Adrenal gland (tissue), 5 donors: ENCODE measurements at regions not wholly inside any gene's neighbourhood (a gene's known extent, or its start where the extent isn't known, plus 50 kb on each side); places are given as distances from the start of the nearest gene placed in this dataset.

Experiments used
- POLR2A ChIP-seq, 2 donors: fragments of 450-650 bp; IDR thresholded peaks; one replicate each; pipeline ENCODE4 v1.6.1; 2017; ENCODE audit warnings: antibody characterized with exemption in 2 of 2, mild to moderate bottlenecking in 2 of 2, moderate library complexity in 1 of 2
- TF ChIP-seq, protein P1 (sequence below), 6 experiments: fragments of 450-650 bp in 4 of 6; fragments of 200-600 bp in 2 of 6; sonication (generic) in 1 of 6; IDR thresholded peaks; 1 replicate in 5 of 6; 2 replicates in 1 of 6; pipeline versions ENCODE4 v1.5.1 to v1.8.0; 2016 to 2021; ENCODE audit warnings: antibody characterized with exemption in 6 of 6, mild to moderate bottlenecking in 2 of 6, moderate library complexity in 1 of 6
- donor health status: DM: no; HTN: no; CAD: no.

DNA sequence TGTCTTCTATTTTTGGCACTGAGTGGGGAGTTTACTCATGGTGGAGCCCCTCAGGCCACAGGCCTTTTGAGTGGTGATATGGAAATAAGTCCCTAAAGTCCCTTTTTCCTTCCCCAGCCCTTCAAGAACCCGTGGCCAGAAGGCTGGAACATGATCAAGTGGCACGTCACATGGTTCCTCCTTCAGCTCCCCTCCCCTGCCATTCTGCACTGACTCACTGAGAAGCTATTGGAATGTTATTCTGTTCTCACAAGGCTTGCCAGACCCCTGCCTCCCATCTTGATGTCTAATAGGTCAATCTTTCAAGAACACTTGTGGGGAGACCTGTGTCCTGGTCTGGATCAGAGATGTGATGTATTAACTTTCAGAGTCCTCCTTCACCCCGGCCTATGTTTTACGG is 279.8 kb downstream of the SEC23IP start:
- TF ChIP-seq, protein P1, sequence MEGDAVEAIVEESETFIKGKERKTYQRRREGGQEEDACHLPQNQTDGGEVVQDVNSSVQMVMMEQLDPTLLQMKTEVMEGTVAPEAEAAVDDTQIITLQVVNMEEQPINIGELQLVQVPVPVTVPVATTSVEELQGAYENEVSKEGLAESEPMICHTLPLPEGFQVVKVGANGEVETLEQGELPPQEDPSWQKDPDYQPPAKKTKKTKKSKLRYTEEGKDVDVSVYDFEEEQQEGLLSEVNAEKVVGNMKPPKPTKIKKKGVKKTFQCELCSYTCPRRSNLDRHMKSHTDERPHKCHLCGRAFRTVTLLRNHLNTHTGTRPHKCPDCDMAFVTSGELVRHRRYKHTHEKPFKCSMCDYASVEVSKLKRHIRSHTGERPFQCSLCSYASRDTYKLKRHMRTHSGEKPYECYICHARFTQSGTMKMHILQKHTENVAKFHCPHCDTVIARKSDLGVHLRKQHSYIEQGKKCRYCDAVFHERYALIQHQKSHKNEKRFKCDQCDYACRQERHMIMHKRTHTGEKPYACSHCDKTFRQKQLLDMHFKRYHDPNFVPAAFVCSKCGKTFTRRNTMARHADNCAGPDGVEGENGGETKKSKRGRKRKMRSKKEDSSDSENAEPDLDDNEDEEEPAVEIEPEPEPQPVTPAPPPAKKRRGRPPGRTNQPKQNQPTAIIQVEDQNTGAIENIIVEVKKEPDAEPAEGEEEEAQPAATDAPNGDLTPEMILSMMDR (IDR thresholded peaks at IDR 0.05) = no peak
- TF ChIP-seq POLR2A (IDR thresholded peaks at IDR 0.05) = no peak
